Lung (tissue), 11 donors: ENCODE measurements at regions not wholly inside any gene's neighbourhood (a gene's known extent, or its start where the extent isn't known, plus 50 kb on each side); places are given as distances from the start of the nearest gene placed in this dataset.
"Not testable (repeated sequence)": the region's sequence is repeated elsewhere in the genome, so short reads cannot be mapped to it uniquely, and the experiment has no call there.

Experiments used
- ATAC-seq: fragments of 200-7000 bp; cut with Tn5 transposase; one replicate; pipeline ENCODE4 v1.9.1; 2020; ENCODE audit warnings: moderate number of reproducible peaks; ENCODE audit not compliant: insufficient read depth, low FRiP score
- DNase-seq, 3 donors: peaks; one replicate each; pipeline ENCODE4 v3.0.0-alpha.2; 2013 to 2017
- H3K27ac ChIP-seq, 2 donors: one replicate each; pipeline ENCODE4 v1.5.1; 2013; ENCODE audit warnings: mild to moderate bottlenecking in 2 of 2, moderate library complexity in 2 of 2, control low read depth in 1 of 2, inconsistent platforms in 1 of 2, low read depth in 1 of 2, low read length in 1 of 2
- H3K27me3 ChIP-seq, 3 donors: one replicate each; pipeline ENCODE4 v1.5.1; 2013; ENCODE audit warnings: low read length in 2 of 3; ENCODE audit not compliant: control insufficient read depth in 3 of 3, insufficient read depth in 3 of 3
- H3K36me3 ChIP-seq, 4 donors: one replicate each; pipeline ENCODE4 v1.5.1; 2013; ENCODE audit warnings: low read length in 4 of 4, mild to moderate bottlenecking in 1 of 4, moderate library complexity in 1 of 4; ENCODE audit not compliant: control insufficient read depth in 4 of 4, insufficient read depth in 4 of 4
- H3K4me1 ChIP-seq, 5 donors: one replicate each; pipeline ENCODE4 v1.5.1; 2013; ENCODE audit warnings: low read length in 5 of 5, mild to moderate bottlenecking in 2 of 5, moderate library complexity in 1 of 5; ENCODE audit not compliant: control insufficient read depth in 5 of 5, insufficient read depth in 5 of 5
- H3K4me3 ChIP-seq: one replicate; pipeline ENCODE4 v1.5.1; 2013; ENCODE audit warnings: mild to moderate bottlenecking, control low read depth, moderate library complexity
- H3K9ac ChIP-seq, 2 donors: one replicate each; pipeline ENCODE4 v1.5.1; 2013; ENCODE audit warnings: low read length in 2 of 2, control low read depth in 1 of 2; ENCODE audit not compliant: insufficient read depth in 1 of 2
- H3K9me3 ChIP-seq, 4 donors: one replicate each; pipeline ENCODE4 v1.5.1; 2013; ENCODE audit warnings: low read length in 3 of 4, mild to moderate bottlenecking in 1 of 4, moderate library complexity in 1 of 4; ENCODE audit not compliant: control insufficient read depth in 4 of 4, insufficient read depth in 3 of 4
- WGBS, 2 donors: extraction: QIAGEN DNeasy Blood & Tissue Kit; methylation state at CpG; one replicate each; pipeline ENCODE4 v1.1.7; 2013; 5-methylcytosine and 5-hydroxymethylcytosine counted together
- TF ChIP-seq, protein P1 (sequence below): IDR thresholded peaks from 2 replicates; pipeline ENCODE4 v1.5.1; 2012; ENCODE audit warnings: mild to moderate bottlenecking; ENCODE audit errors: control extremely low read depth, extremely low read depth
- donor health status: control.
- donor health status: control.
- donor health status: Bipolar disorder and iron deficiency.
- donor health status: healthy.
- donor health status: DM: yes; HTN: yes; CAD: no.

DNA sequence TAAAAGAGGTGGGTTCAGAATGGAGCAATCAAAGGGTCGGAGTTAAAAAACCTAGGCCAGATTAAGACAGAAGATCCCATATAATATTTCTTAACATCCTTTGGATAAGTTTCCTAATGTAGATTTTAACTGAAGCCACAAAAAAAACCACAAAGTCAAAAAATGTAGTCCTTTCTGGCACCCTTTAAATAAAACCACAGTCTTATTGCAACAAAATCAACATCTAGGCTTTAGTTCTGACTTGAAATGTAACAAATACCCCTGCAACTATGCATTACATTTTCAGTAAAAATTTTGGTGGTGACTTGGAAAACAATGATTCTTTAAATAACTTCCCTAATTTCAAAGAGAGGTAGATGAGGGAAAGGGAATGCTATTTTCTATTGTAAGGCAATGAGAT is 109.2 kb downstream of the PSAT1 start:
- Histone ChIP-seq H3K36me3 (no peaks in the 10 kb centered on the region), H3K9me3 (no peaks in the 10 kb centered on the region), H3K4me1 (peaks cover 0 to 2% (median 0%) of the 10 kb centered on the region in 5 donors), H3K9ac (no peak overlapping the region), H3K4me3 (no peak overlapping the region), H3K27me3 (no peaks in the 10 kb centered on the region), H3K27ac (no peak overlapping the region)
- ATAC-seq (no peak), DNase-seq (no peak)
- WGBS, 2 donors: 33 to 71% methylated on average over 1 of the region's 1 CpG
- TF ChIP-seq, protein P1, sequence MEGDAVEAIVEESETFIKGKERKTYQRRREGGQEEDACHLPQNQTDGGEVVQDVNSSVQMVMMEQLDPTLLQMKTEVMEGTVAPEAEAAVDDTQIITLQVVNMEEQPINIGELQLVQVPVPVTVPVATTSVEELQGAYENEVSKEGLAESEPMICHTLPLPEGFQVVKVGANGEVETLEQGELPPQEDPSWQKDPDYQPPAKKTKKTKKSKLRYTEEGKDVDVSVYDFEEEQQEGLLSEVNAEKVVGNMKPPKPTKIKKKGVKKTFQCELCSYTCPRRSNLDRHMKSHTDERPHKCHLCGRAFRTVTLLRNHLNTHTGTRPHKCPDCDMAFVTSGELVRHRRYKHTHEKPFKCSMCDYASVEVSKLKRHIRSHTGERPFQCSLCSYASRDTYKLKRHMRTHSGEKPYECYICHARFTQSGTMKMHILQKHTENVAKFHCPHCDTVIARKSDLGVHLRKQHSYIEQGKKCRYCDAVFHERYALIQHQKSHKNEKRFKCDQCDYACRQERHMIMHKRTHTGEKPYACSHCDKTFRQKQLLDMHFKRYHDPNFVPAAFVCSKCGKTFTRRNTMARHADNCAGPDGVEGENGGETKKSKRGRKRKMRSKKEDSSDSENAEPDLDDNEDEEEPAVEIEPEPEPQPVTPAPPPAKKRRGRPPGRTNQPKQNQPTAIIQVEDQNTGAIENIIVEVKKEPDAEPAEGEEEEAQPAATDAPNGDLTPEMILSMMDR: no peak

DNA sequence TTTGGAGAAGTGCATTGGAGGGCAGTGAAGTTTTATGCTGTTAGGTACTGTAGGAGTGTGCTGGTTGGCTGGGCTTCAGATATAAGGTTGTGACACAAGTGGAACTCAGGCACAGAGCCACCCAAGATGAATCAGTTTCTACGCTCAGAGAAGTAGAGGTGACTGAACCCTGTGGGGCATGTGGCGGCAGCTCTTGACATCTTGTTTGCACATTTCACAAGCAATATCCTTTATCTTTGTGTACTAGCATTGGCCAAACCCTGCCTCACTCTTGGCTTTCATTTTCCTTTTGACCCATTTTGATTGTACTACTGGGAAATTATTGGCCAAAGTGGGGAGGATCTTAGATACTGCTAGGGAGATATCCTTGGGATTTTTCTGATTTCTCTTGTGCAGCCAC is 110.0 kb downstream of the PSAT1 start:
- Histone ChIP-seq H3K36me3 (no peaks in the 10 kb centered on the region), H3K9ac (no peak overlapping the region), H3K27me3 (no peaks in the 10 kb centered on the region), H3K4me3 (no peak overlapping the region), H3K4me1 (peaks cover 0 to 2% (median 0%) of the 10 kb centered on the region in 5 donors), H3K27ac (no peak overlapping the region), H3K9me3 (no peaks in the 10 kb centered on the region)
- 23 to 45% methylated on average over 2 of the region's 2 CpGs for WGBS, 2 donors
- TF ChIP-seq, protein P1: no peak
- ATAC-seq: no peak
- DNase-seq: no peak

DNA sequence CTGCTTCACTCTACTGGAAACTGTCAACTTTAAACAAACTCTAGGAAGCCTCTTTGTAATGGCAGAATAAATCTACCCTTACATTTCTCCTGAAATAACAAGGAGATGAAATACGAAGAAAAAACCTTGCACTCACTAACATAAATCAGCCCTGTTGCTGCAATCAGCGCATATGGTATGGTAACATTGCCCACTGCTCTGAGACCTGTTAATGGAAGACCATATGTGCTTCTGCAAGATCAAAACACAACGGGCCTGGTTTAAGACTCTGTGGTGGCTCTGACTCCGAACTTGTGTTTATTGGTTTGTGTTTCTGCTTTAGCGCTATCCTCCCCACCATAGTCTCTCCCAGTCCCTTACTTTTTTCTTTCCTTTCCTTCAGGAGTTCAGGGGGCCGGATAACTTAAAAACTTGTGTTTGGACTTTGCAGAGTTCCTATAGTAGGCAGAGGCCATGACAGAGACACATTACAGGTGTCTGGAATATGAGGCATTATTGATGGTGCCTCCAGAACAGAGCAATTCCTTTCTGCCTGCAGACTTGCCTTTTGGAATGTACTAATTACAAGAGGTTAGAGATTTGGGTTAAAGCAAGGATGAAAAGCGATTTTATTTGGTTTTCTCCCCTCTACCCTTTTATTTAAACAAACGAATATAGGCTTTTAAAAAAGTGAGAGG is 110.8 kb downstream of the PSAT1 start:
- Histone ChIP-seq H3K4me3 (no peak overlapping the region), H3K27ac (no peak overlapping the region), H3K27me3 (no peaks in the 10 kb centered on the region), H3K4me1 (peaks cover 0 to 2% (median 0%) of the 10 kb centered on the region in 5 donors), H3K36me3 (no peaks in the 10 kb centered on the region), H3K9ac (no peak overlapping the region), H3K9me3 (no peaks in the 10 kb centered on the region)
- DNase-seq (no peak), ATAC-seq (no peak)
- 85 to 91% methylated on average over 8 of the region's 8 CpGs for WGBS, 2 donors
- TF ChIP-seq, protein P1: no peak

DNA sequence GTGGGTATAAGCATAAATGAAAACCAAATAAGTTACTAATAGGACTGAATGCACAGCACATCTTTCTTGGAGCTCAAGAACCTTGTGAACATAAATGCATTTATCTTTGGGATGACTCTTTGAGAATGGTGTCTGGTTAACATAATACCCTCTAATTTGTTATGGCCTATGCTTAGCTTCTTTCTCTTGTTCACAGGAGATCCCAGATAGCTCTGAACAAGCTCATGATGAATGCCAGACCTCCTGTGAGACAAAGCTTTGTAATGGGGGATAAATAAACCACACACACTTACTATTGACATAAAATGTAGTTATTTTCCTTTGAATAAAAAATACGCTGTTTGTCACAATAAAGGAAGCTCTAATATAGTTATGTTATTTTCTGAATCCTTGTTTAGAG is 111.5 kb downstream of the PSAT1 start:
- Histone ChIP-seq H3K36me3 (no peaks in the 10 kb centered on the region), H3K27ac (no peak overlapping the region), H3K4me1 (peaks cover 0 to 2% (median 0%) of the 10 kb centered on the region in 5 donors), H3K9me3 (no peaks in the 10 kb centered on the region), H3K27me3 (no peaks in the 10 kb centered on the region), H3K4me3 (no peak overlapping the region), H3K9ac (no peak overlapping the region)
- 86 to 98% methylated on average over 1 of the region's 1 CpG for whole genome bisulfite sequencing, 2 donors
- ATAC-seq (no peak), DNase-seq (no peak)
- TF ChIP-seq, protein P1: no peak

DNA sequence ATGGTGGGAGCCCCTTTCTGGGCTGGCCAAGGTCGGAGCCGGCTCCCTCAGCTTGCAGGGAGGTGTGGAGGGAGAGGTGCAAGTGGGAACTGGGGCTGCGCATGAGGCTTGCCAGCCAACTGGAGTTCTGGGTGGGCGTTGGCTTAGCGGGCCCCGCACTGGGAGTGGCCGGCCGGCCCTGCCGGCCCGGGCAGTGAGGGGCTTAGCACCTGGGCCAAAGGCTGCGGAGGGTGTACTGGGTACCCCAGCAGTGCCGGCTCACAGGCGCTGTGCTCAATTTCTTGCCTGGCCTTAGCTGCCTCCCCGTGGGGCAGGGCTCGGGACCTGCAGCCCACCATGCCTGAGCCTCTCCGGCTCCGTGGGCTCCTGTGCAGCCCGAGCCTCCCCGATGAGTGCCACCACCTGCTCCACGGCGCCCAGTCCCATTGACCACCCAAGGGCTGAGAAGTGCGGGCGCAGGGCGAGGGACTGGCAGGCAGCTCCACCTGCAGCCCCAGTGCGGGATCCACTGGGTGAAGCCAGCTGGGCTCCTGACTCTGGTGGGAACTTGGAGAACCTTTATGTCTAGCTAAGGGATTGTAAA is 113.1 kb downstream of the PSAT1 start:
- not testable (repeated sequence) for H3K9me3 ChIP-seq, H3K27ac ChIP-seq, H3K4me3 ChIP-seq, DNase-seq, H3K27me3 ChIP-seq, ATAC-seq, H3K36me3 ChIP-seq, H3K4me1 ChIP-seq, H3K9ac ChIP-seq
- 97% methylated on average over 25 of the region's 25 CpGs for WGBS, 2 donors
